ENCODE measurements at regions not wholly inside any gene's neighbourhood (a gene's known extent, or its start where the extent isn't known, plus 50 kb on each side); places are given as distances from the start of the nearest gene placed in this dataset.

GRCh38 chr6:12602951-12603672 is 113.5 kb upstream of the PHACTR1 start:
- peak; percentile 47 for TF ChIP-seq CTCF (IDR thresholded peaks at IDR 0.05)
- peaks cover 5% of the 10 kb centered on the region for H3K27me3 Mint-ChIP-seq (ENCODE audit: low read depth, poor library complexity)
- DNase-seq: no peak
- H3K4me1 Mint-ChIP-seq: peaks cover 26% of the 10 kb centered on the region
- no peak overlapping the region for H3K27ac Mint-ChIP-seq
- no peaks in the 10 kb centered on the region for H3K36me3 Mint-ChIP-seq (ENCODE audit: low read depth)
- no peaks in the 10 kb centered on the region for H3K9me3 Mint-ChIP-seq
- H3K4me3 Mint-ChIP-seq: no peak overlapping the region

DNA sequence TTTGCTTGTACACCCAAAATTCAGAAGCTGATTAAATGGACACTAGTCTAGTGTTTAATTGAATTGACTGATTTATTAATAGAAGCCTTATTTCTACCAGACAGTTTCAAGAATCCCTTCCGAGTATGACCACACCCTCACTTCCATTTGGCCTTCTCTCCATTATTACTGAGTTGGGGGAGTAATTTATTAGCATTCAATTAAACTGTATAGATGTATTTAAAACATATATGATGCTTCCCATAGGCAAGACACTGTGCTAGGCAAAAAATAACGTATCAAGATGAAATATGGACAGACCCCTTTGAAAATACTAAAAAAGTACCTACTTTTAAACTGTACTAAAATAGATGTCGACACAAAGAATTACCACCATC is 112.9 kb upstream of the PHACTR1 start:
- Mint-ChIP-seq H3K27ac (no peak overlapping the region), H3K4me1 (peaks cover 28% of the 10 kb centered on the region), H3K4me3 (no peak overlapping the region), H3K27me3 (ENCODE audit: low read depth, poor library complexity) (peaks cover 5% of the 10 kb centered on the region), H3K36me3 (ENCODE audit: low read depth) (no peaks in the 10 kb centered on the region), H3K9me3 (no peaks in the 10 kb centered on the region)
- DNase-seq: no peak
- no peak for TF ChIP-seq CTCF (IDR thresholded peaks at IDR 0.05)

DNA sequence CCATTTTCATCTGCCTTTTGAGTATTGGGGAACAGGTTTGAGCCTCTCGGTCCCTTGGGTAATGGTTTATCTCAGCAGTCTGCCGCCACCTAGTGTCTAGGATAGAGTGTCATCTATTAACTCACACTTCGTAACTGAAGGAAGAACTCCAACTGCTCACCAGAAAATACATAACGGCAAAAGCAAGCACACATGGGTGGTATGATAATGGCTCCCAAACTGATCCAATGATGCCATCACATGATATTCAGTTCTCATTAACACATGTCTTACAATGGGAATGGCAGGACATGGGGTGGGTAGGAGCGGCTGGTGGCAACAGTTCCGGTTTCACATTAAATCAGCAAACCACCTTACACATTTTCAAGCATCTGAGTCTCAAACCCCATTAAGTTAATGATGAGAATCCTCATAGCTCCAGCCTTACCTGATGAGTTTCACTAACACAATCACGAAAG is 110.7 kb upstream of the PHACTR1 start:
- Mint-ChIP-seq H3K4me1 (peaks cover 24% of the 10 kb centered on the region), H3K9me3 (no peaks in the 10 kb centered on the region), H3K4me3 (no peak overlapping the region), H3K27ac (no peak overlapping the region), H3K27me3 (ENCODE audit: low read depth, poor library complexity) (no peaks in the 10 kb centered on the region), H3K36me3 (ENCODE audit: low read depth) (no peaks in the 10 kb centered on the region)
- peak; percentile 51 for DNase-seq
- peak; percentile 81 for TF ChIP-seq CTCF (IDR thresholded peaks at IDR 0.05)

GRCh38 chr6:12606616-12607015 is 110.0 kb upstream of the PHACTR1 start:
- Mint-ChIP-seq H3K27ac (no peak overlapping the region), H3K4me1 (peaks cover 19% of the 10 kb centered on the region), H3K27me3 (ENCODE audit: low read depth, poor library complexity) (no peaks in the 10 kb centered on the region), H3K4me3 (no peak overlapping the region), H3K36me3 (ENCODE audit: low read depth) (no peaks in the 10 kb centered on the region), H3K9me3 (no peaks in the 10 kb centered on the region)
- no peak for TF ChIP-seq CTCF (IDR thresholded peaks at IDR 0.05)
- no peak for DNase-seq

- Mint-ChIP-seq H3K36me3 (ENCODE audit: low read depth) (no peaks in the 10 kb centered on the region), H3K27me3 (ENCODE audit: low read depth, poor library complexity) (no peaks in the 10 kb centered on the region), H3K4me3 (no peak overlapping the region), H3K9me3 (no peaks in the 10 kb centered on the region), H3K4me1 (peaks cover 6% of the 10 kb centered on the region), H3K27ac (no peak overlapping the region)
- no peak for DNase-seq
- TF ChIP-seq CTCF (IDR thresholded peaks at IDR 0.05): no peak
These were observed 108.3 kb upstream of the PHACTR1 start for GRCh38 chr6:12608016-12608860.

Data from nephron progenitor cell (in vitro differentiated cells).